Tibial artery (tissue), 4 donors: ENCODE measurements at regions not wholly inside any gene's neighbourhood (a gene's known extent, or its start where the extent isn't known, plus 50 kb on each side); places are given as distances from the start of the nearest gene placed in this dataset.

Experiments
- DNase-seq, 2 donors: peaks; one replicate each; pipeline ENCODE4 v3.0.0-alpha.2; 2019
- H3K27ac ChIP-seq, 2 donors: fragments of 200-600 bp; sonication (generic) in 1 of 2; 1 replicate in 1 of 2; 2 replicates in 1 of 2; pipeline ENCODE4 v1.5.1; 2018 to 2019; ENCODE audit warnings: mild to moderate bottlenecking in 1 of 2
- H3K27me3 ChIP-seq, 2 donors: fragments of 200-600 bp; sonication (generic) in 1 of 2; one replicate each; pipeline versions ENCODE4 v1.5.1 to v1.6.0; 2016 to 2019
- H3K36me3 ChIP-seq, 3 donors: fragments of 200-600 bp; sonication (generic) in 2 of 3; one replicate each; pipeline ENCODE4 v1.5.1; 2016 to 2019; ENCODE audit warnings: mild to moderate bottlenecking in 2 of 3
- H3K4me1 ChIP-seq, 4 donors: fragments of 200-600 bp; sonication (generic) in 2 of 4; 1 replicate in 3 of 4; 2 replicates in 1 of 4; pipeline ENCODE4 v1.5.1; 2016 to 2019
- H3K4me3 ChIP-seq, 2 donors: fragments of 200-600 bp; sonication (generic) in 1 of 2; 1 replicate in 1 of 2; 2 replicates in 1 of 2; pipeline ENCODE4 v1.5.1; 2018 to 2019; ENCODE audit warnings: mild to moderate bottlenecking in 2 of 2
- H3K9me3 ChIP-seq, 3 donors: fragments of 200-600 bp; sonication (generic) in 1 of 3; one replicate each; pipeline ENCODE4 v1.5.1; 2016 to 2019
- CTCF ChIP-seq, 2 experiments: fragments of 200-600 bp in 1 of 2; fragments of 450-650 bp in 1 of 2; IDR thresholded peaks; one replicate each; pipeline ENCODE4 v1.5.1; 2017 to 2019; ENCODE audit warnings: antibody characterized with exemption in 2 of 2, mild to moderate bottlenecking in 1 of 2, moderate library complexity in 1 of 2
- intact Hi-C: fragments of 100-400 bp; cut with DNase I; formaldehyde crosslinking; loops from one replicate; pipeline ENCODE4 v1.15.0; 2023; ENCODE audit warnings: low total_unique reads

- no peak for DNase-seq
- no peaks in the 10 kb centered on the region for H3K4me1 ChIP-seq
- H3K36me3 ChIP-seq: no peaks in the 10 kb centered on the region
- intact Hi-C loops: no loop called here
- no peak for TF ChIP-seq CTCF (IDR thresholded peaks at IDR 0.05)
- H3K9me3 ChIP-seq: no peaks in the 10 kb centered on the region
- no peaks in the 10 kb centered on the region for H3K27me3 ChIP-seq
- no peak overlapping the region for H3K4me3 ChIP-seq
- H3K27ac ChIP-seq: no peak overlapping the region
These were observed 136.5 kb upstream of the ZC3H11B start for GRCh38 chr1:219749370-219749769.

GRCh38 chr1:219746141-219746540, 133.2 kb upstream of the ZC3H11B start:
- Histone ChIP-seq H3K4me1 (no peaks in the 10 kb centered on the region), H3K27me3 (no peaks in the 10 kb centered on the region), H3K27ac (no peak overlapping the region), H3K9me3 (no peaks in the 10 kb centered on the region), H3K4me3 (no peak overlapping the region), H3K36me3 (no peaks in the 10 kb centered on the region)
- no peak for DNase-seq
- intact Hi-C loops: no loop called here
- TF ChIP-seq CTCF (IDR thresholded peaks at IDR 0.05): no peak

GRCh38 chr1:219744652-219745469, 132.0 kb upstream of the ZC3H11B start:
- no peak for DNase-seq
- no peaks in the 10 kb centered on the region for H3K9me3 ChIP-seq
- intact Hi-C loops: no loop called here
- H3K36me3 ChIP-seq: no peaks in the 10 kb centered on the region
- no peaks in the 10 kb centered on the region for H3K27me3 ChIP-seq
- TF ChIP-seq CTCF (IDR thresholded peaks at IDR 0.05): no peak
- H3K4me3 ChIP-seq: no peak overlapping the region
- H3K4me1 ChIP-seq: no peaks in the 10 kb centered on the region
- H3K27ac ChIP-seq: no peak overlapping the region

- intact Hi-C loops: no loop called here
- no peaks in the 10 kb centered on the region for H3K27me3 ChIP-seq
- DNase-seq: no peak
- no peak overlapping the region for H3K4me3 ChIP-seq
- no peaks in the 10 kb centered on the region for H3K4me1 ChIP-seq
- no peaks in the 10 kb centered on the region for H3K9me3 ChIP-seq
- no peak for TF ChIP-seq CTCF (IDR thresholded peaks at IDR 0.05)
- no peaks in the 10 kb centered on the region for H3K36me3 ChIP-seq
- H3K27ac ChIP-seq: no peak overlapping the region
These were observed 128.4 kb upstream of the ZC3H11B start for GRCh38 chr1:219741011-219741970.

- H3K4me3 ChIP-seq: no peak overlapping the region
- no peaks in the 10 kb centered on the region for H3K4me1 ChIP-seq
- H3K27me3 ChIP-seq: no peaks in the 10 kb centered on the region
- no peaks in the 10 kb centered on the region for H3K9me3 ChIP-seq
- TF ChIP-seq CTCF (IDR thresholded peaks at IDR 0.05): no peak
- H3K27ac ChIP-seq: no peak overlapping the region
- H3K36me3 ChIP-seq: no peaks in the 10 kb centered on the region
- no peak for DNase-seq
- intact Hi-C loops: no loop called here
These were observed 120.7 kb upstream of the ZC3H11B start for GRCh38 chr1:219733511-219734174.
